ENCODE measurements at regions not wholly inside any gene's neighbourhood (a gene's known extent, or its start where the extent isn't known, plus 50 kb on each side); places are given as distances from the start of the nearest gene placed in this dataset.
"Not testable (repeated sequence)": the region's sequence is repeated elsewhere in the genome, so short reads cannot be mapped to it uniquely, and the experiment has no call there.

GRCh38 chr17:77609553-77610517 is 348.7 kb upstream of the TNRC6C start:
- no peak for FAIRE-seq

- no peak for FAIRE-seq
Observed at GRCh38 chr17:77610518-77610893, 348.0 kb upstream of the TNRC6C start.

GRCh38 chr17:77610972-77611521 is 347.5 kb upstream of the TNRC6C start:
- no peak for FAIRE-seq

- no peak for FAIRE-seq
Observed at GRCh38 chr17:77611791-77612502, 346.6 kb upstream of the TNRC6C start.

- no peak for FAIRE-seq
Observed at GRCh38 chr17:77613218-77613617, 345.3 kb upstream of the TNRC6C start.

GRCh38 chr17:77613627-77614026 is 344.9 kb upstream of the TNRC6C start:
- no peak for FAIRE-seq

GRCh38 chr17:77615703-77616253 is 342.7 kb upstream of the TNRC6C start:
- FAIRE-seq: no peak

- FAIRE-seq: no peak
Observed at GRCh38 chr17:77616254-77616731, 342.2 kb upstream of the TNRC6C start.

- no peak for FAIRE-seq
Observed at GRCh38 chr17:77617516-77617915, 341.0 kb upstream of the TNRC6C start.

- FAIRE-seq: no peak
Observed at GRCh38 chr17:77618173-77618572, 340.3 kb upstream of the TNRC6C start.

- FAIRE-seq: no peak
Observed at GRCh38 chr17:77618731-77619130, 339.8 kb upstream of the TNRC6C start.

- no peak for FAIRE-seq
Observed at GRCh38 chr17:77619326-77619725, 339.2 kb upstream of the TNRC6C start.

GRCh38 chr17:77619851-77620250 is 338.7 kb upstream of the TNRC6C start:
- FAIRE-seq: no peak

- no peak for FAIRE-seq
Observed at GRCh38 chr17:77620282-77620681, 338.2 kb upstream of the TNRC6C start.

- FAIRE-seq: not testable (repeated sequence)
Observed at GRCh38 chr17:77622084-77622483, 336.4 kb upstream of the TNRC6C start.

- no peak for FAIRE-seq
Observed at GRCh38 chr17:77622647-77623046, 335.9 kb upstream of the TNRC6C start.

GRCh38 chr17:77623321-77623720 is 335.2 kb upstream of the TNRC6C start:
- not testable (repeated sequence) for FAIRE-seq

GRCh38 chr17:77628035-77628434 is 330.5 kb upstream of the TNRC6C start:
- FAIRE-seq: no peak

- not testable (repeated sequence) for FAIRE-seq
Observed at GRCh38 chr17:77629284-77629683, 329.2 kb upstream of the TNRC6C start.

- no peak for FAIRE-seq
Observed at GRCh38 chr17:77631307-77631706, 327.2 kb upstream of the TNRC6C start.

GRCh38 chr17:77632619-77633018 is 325.9 kb upstream of the TNRC6C start:
- FAIRE-seq: no peak

GRCh38 chr17:77634710-77635109 is 323.8 kb upstream of the TNRC6C start:
- FAIRE-seq: no peak

GRCh38 chr17:77635176-77635575 is 323.3 kb upstream of the TNRC6C start:
- FAIRE-seq: no peak

Data from endometrium (tissue), 2 donors.